Right cardiac atrium (tissue), 5 donors: ENCODE measurements at regions not wholly inside any gene's neighbourhood (a gene's known extent, or its start where the extent isn't known, plus 50 kb on each side); places are given as distances from the start of the nearest gene placed in this dataset.

ENCODE experiments used
- ATAC-seq, 2 donors: fragments of 200-7000 bp; cut with Tn5 transposase; one replicate each; pipeline versions ENCODE4 v1.8.0 to v1.9.1; 2020; ENCODE audit warnings: moderate library complexity in 2 of 2, mild to moderate bottlenecking in 1 of 2
- DNase-seq, 3 donors: peaks; one replicate each; pipeline ENCODE4 v3.0.0-alpha.2; 2020
- H3K27ac ChIP-seq: one replicate; pipeline ENCODE4 v1.5.1; 2013; ENCODE audit warnings: mild to moderate bottlenecking, low read length, control low read depth, moderate library complexity
- H3K27me3 ChIP-seq: one replicate; pipeline ENCODE4 v1.6.1; 2013; ENCODE audit not compliant: control insufficient read depth, insufficient read depth
- H3K4me1 ChIP-seq: one replicate; pipeline ENCODE4 v1.6.1; 2013; ENCODE audit warnings: low read length; ENCODE audit not compliant: control insufficient read depth, insufficient read depth
- H3K4me3 ChIP-seq: one replicate; pipeline ENCODE4 v1.5.1; 2013; ENCODE audit warnings: low read length, control low read depth
- H3K9me3 ChIP-seq: one replicate; pipeline ENCODE4 v1.6.1; 2013; ENCODE audit warnings: low read length; ENCODE audit not compliant: control insufficient read depth
- WGBS: extraction: QIAGEN DNeasy Blood & Tissue Kit; methylation state at CpG from one replicate; pipeline ENCODE4 v1.1.7; 2013; 5-methylcytosine and 5-hydroxymethylcytosine counted together
- intact Hi-C, 4 donors: fragments of 100-400 bp; cut with DNase I; formaldehyde crosslinking; loops; one replicate each; pipeline versions ENCODE4 v1.11.0 to v1.14.0; 2022 to 2023
- donor health status: healthy with polysubstance abuse.
- donor health status: DM: no; HTN: yes; CAD: no.
- donor health status: DM: no; HTN: no; CAD: no.
- donor health status: DM: no; HTN: yes; CAD: no; lungs with severe emphysema.
- donor health status: DM: yes; HTN: yes; CAD: no.

- H3K27me3 ChIP-seq, result no peaks in the 10 kb centered on the region
- no peaks in the 10 kb centered on the region for H3K4me1 ChIP-seq
- WGBS, result 80% methylated on average over 17 of the region's 17 CpGs
- no peak overlapping the region for H3K27ac ChIP-seq
- intact Hi-C loops, result no loop called here
- H3K9me3 ChIP-seq, result peaks cover 4% of the 10 kb centered on the region
- DNase-seq, result no peak
- ATAC-seq, result no peak
- no peak overlapping the region for H3K4me3 ChIP-seq
These were observed 145.9 kb upstream of the IRX2 start for GRCh38 chr5:2897276-2897961.

GRCh38 chr5:2896371-2897275, 145.1 kb upstream of the IRX2 start:
- Histone ChIP-seq H3K27me3 (no peaks in the 10 kb centered on the region), H3K9me3 (peaks cover 5% of the 10 kb centered on the region), H3K4me1 (no peaks in the 10 kb centered on the region), H3K27ac (no peak overlapping the region), H3K4me3 (no peak overlapping the region)
- 80% methylated on average over 29 of the region's 29 CpGs for WGBS
- DNase-seq (no peak), ATAC-seq (no peak)
- intact Hi-C loops, result no loop called here

- ATAC-seq (no peak), DNase-seq (no peak)
- no peak overlapping the region for H3K27ac ChIP-seq
- intact Hi-C loops, result no loop called here
- H3K27me3 ChIP-seq, result no peaks in the 10 kb centered on the region
- H3K4me3 ChIP-seq, result no peak overlapping the region
- no peaks in the 10 kb centered on the region for H3K4me1 ChIP-seq
- 90% methylated on average over 6 of the region's 6 CpGs for WGBS
- H3K9me3 ChIP-seq, result peaks cover 5% of the 10 kb centered on the region
These were observed 144.4 kb upstream of the IRX2 start for GRCh38 chr5:2895876-2896275.

GRCh38 chr5:2895196-2895595, 143.7 kb upstream of the IRX2 start:
- Histone ChIP-seq H3K4me1 (no peaks in the 10 kb centered on the region), H3K9me3 (peaks cover 2% of the 10 kb centered on the region), H3K4me3 (no peak overlapping the region), H3K27me3 (no peaks in the 10 kb centered on the region), H3K27ac (no peak overlapping the region)
- intact Hi-C loops, result no loop called here
- ATAC-seq, result no peak
- WGBS, result 83% methylated on average over 9 of the region's 9 CpGs
- no peak for DNase-seq

- Histone ChIP-seq H3K27me3 (no peaks in the 10 kb centered on the region), H3K4me3 (no peak overlapping the region), H3K27ac (no peak overlapping the region), H3K9me3 (peaks cover 2% of the 10 kb centered on the region), H3K4me1 (no peaks in the 10 kb centered on the region)
- WGBS, result 77% methylated on average over 11 of the region's 11 CpGs
- intact Hi-C loops, result no loop called here
- DNase-seq, result no peak
- ATAC-seq, result no peak
These were observed 143.3 kb upstream of the IRX2 start for GRCh38 chr5:2894736-2895135.

- DNase-seq, result no peak
- intact Hi-C loops, result no loop called here
- WGBS, result 80% methylated on average over 12 of the region's 12 CpGs
These were observed 142.8 kb upstream of the IRX2 start for GRCh38 chr5:2894316-2894715.

GRCh38 chr5:2892466-2893000, 141.1 kb upstream of the IRX2 start:
- Histone ChIP-seq H3K9me3 (peaks cover 2% of the 10 kb centered on the region), H3K4me3 (no peak overlapping the region), H3K27ac (no peak overlapping the region), H3K27me3 (no peaks in the 10 kb centered on the region), H3K4me1 (no peaks in the 10 kb centered on the region)
- WGBS, result 71% methylated on average over 8 of the region's 8 CpGs
- ATAC-seq, result no peak
- DNase-seq, result no peak
- intact Hi-C loops, result no loop called here

More at GRCh38 chr5:2894316-2894715, 142.8 kb upstream of the IRX2 start:
- Histone ChIP-seq H3K4me1 (no peaks in the 10 kb centered on the region), H3K27me3 (no peaks in the 10 kb centered on the region), H3K9me3 (peaks cover 2% of the 10 kb centered on the region), H3K27ac (no peak overlapping the region), H3K4me3 (no peak overlapping the region)
- no peak for ATAC-seq

- Histone ChIP-seq H3K4me3 (no peak overlapping the region), H3K27me3 (no peaks in the 10 kb centered on the region), H3K27ac (no peak overlapping the region), H3K4me1 (no peaks in the 10 kb centered on the region), H3K9me3 (peaks cover 2% of the 10 kb centered on the region)
- no peak for ATAC-seq
- intact Hi-C loops, result no loop called here
- 96% methylated on average over 3 of the region's 3 CpGs for WGBS
- DNase-seq, result no peak
These were observed 140.3 kb upstream of the IRX2 start for GRCh38 chr5:2891781-2892180.

- H3K4me3 ChIP-seq, result no peak overlapping the region
- intact Hi-C loops, result no loop called here
- ATAC-seq (no peak), DNase-seq (no peak)
- H3K4me1 ChIP-seq, result no peaks in the 10 kb centered on the region
- H3K27me3 ChIP-seq, result no peaks in the 10 kb centered on the region
- peaks cover 2% of the 10 kb centered on the region for H3K9me3 ChIP-seq
- H3K27ac ChIP-seq, result no peak overlapping the region
- WGBS, result 86% methylated on average over 14 of the region's 14 CpGs
These were observed 138.5 kb upstream of the IRX2 start for GRCh38 chr5:2890011-2890410.

- peaks cover 2% of the 10 kb centered on the region for H3K9me3 ChIP-seq
- H3K27ac ChIP-seq, result no peak overlapping the region
- intact Hi-C loops, result no loop called here
- no peak for DNase-seq
- WGBS, result 92% methylated on average over 5 of the region's 5 CpGs
- no peak for ATAC-seq
- H3K4me1 ChIP-seq, result no peaks in the 10 kb centered on the region
- H3K27me3 ChIP-seq, result no peaks in the 10 kb centered on the region
- no peak overlapping the region for H3K4me3 ChIP-seq
These were observed 137.1 kb upstream of the IRX2 start for GRCh38 chr5:2888520-2889060.
